GM12878 (cell line): ENCODE measurements at regions not wholly inside any gene's neighbourhood (a gene's known extent, or its start where the extent isn't known, plus 50 kb on each side); places are given as distances from the start of the nearest gene placed in this dataset.

Source experiments
- ATAC-seq: fragments of 200-7000 bp; cut with Tn5 transposase; 3 replicates; pipeline ENCODE4 v1.9.1; 2020; ENCODE audit warnings: mild to moderate bottlenecking, moderate library complexity
- BruUV-seq: library from RNA; stranded (reverse); fragments of 400-500 nt; replicated peaks from 2 replicates; lab custom pipeline; 2021; lab: Mats Ljungman, UMichigan
- CTCF ChIA-PET: fragments of 300-600 bp; sonication (Branson Sonifier 250); formaldehyde crosslinking; extraction: SDS; loops from one replicate; lab custom pipeline; 2021; ENCODE audit warnings: inconsistent platforms; lab: Yijun Ruan, JAX
- POLR2A ChIA-PET: fragments of 350-600 bp; formaldehyde crosslinking; extraction: SDS; loops from one replicate; lab custom pipeline; 2021; ENCODE audit warnings: inconsistent platforms; lab: Charles Lee
- RAD21 ChIA-PET: fragments of 300-600 bp; sonication (Branson Sonifier 250); formaldehyde crosslinking; loops from one replicate; lab custom pipeline; 2023; ENCODE audit warnings: antibody characterized with exemption; ENCODE audit not compliant: unreplicated experiment; lab: Charles Lee
- SMC1A ChIA-PET: fragments of 300-600 bp; sonication (Branson Sonifier 250); formaldehyde crosslinking; loops from one replicate; lab custom pipeline; 2023; ENCODE audit not compliant: unreplicated experiment, uncharacterized antibody; lab: Charles Lee
- DNase-seq: peaks from one replicate; pipeline ENCODE4 v3.0.0-alpha.2; 2011; ENCODE audit warnings: low read depth, low spot score
- FAIRE-seq: peaks from 3 replicates; lab custom pipeline; 2011; peaks lifted over from hg19 to GRCh38; lab: Jason Lieb, UNC
- H2AFZ ChIP-seq: 2 replicates; pipeline ENCODE4 v1.6.0; 2011; ENCODE audit warnings: low read depth, low read length, control low read depth; ENCODE audit not compliant: control insufficient read depth
- H3K27ac ChIP-seq: 2 replicates; pipeline ENCODE4 v1.5.1; 2011; ENCODE audit warnings: control low read depth; ENCODE audit not compliant: control insufficient read depth, insufficient read depth
- H3K27me3 ChIP-seq, 2 experiments: replicated peaks in 1 of 2; 2 replicates each; pipeline versions ENCODE4 v1.6.0 to v1.6.1; 2011; ENCODE audit warnings: low read length in 1 of 2; ENCODE audit not compliant: control insufficient read depth in 2 of 2, insufficient read depth in 2 of 2
- H3K36me3 ChIP-seq, 2 experiments: 2 replicates each; pipeline ENCODE4 v1.5.1; 2011; ENCODE audit warnings: low read length in 1 of 2; ENCODE audit not compliant: control insufficient read depth in 2 of 2, insufficient read depth in 2 of 2
- H3K4me1 ChIP-seq: 2 replicates; pipeline ENCODE4 v1.6.1; 2011; ENCODE audit warnings: mild to moderate bottlenecking, low read length, moderate library complexity, mixed read lengths; ENCODE audit not compliant: control insufficient read depth, insufficient read depth
- H3K4me2 ChIP-seq: 2 replicates; pipeline ENCODE4 v1.6.0; 2011; ENCODE audit warnings: control low read depth; ENCODE audit not compliant: control insufficient read depth, insufficient read depth
- H3K4me3 ChIP-seq: fragments of 200-600 bp; sonication (generic); 2 replicates; pipeline ENCODE4 v1.5.1; 2016
- H3K79me2 ChIP-seq: 2 replicates; pipeline ENCODE4 v1.6.0; 2011; ENCODE audit warnings: low read length; ENCODE audit not compliant: control insufficient read depth, insufficient read depth
- H3K9ac ChIP-seq: 2 replicates; pipeline ENCODE4 v1.8.0; 2011; ENCODE audit warnings: low read length, control low read depth, mixed read lengths; ENCODE audit not compliant: control insufficient read depth, insufficient read depth
- H3K9me3 ChIP-seq: replicated peaks from 3 replicates; pipeline ENCODE4 v1.5.1; 2011; ENCODE audit warnings: mild to moderate bottlenecking, low read length; ENCODE audit not compliant: control insufficient read depth, insufficient read depth
- H4K20me1 ChIP-seq: 2 replicates; pipeline ENCODE4 v1.6.0; 2011; ENCODE audit not compliant: control insufficient read depth, insufficient read depth
- ASH2L ChIP-seq: fragments of 300-600, 200-600 bp; sonication (generic); IDR thresholded peaks from 2 replicates; pipeline ENCODE4 v1.6.1; 2017; ENCODE audit warnings: low read depth, mild to moderate bottlenecking, borderline replicate concordance
- CBX5 ChIP-seq: sonication (generic); IDR thresholded peaks from 2 replicates; pipeline ENCODE4 v1.6.1; 2016; ENCODE audit warnings: low read depth, moderate library complexity, mild to moderate bottlenecking, inconsistent platforms
- CEBPB ChIP-seq, 2 experiments: fragments of 150-350 bp in 1 of 2; IDR thresholded peaks; 2 replicates each; pipeline ENCODE4 v1.6.1; 2012 to 2014; ENCODE audit warnings: low read depth in 2 of 2, low read length in 2 of 2, borderline replicate concordance in 1 of 2, inconsistent platforms in 1 of 2
- CREB1 ChIP-seq: IDR thresholded peaks from 2 replicates; pipeline ENCODE4 v1.6.1; 2012; ENCODE audit warnings: low read depth, mild to moderate bottlenecking, inconsistent platforms
- EED ChIP-seq: sonication (generic); IDR thresholded peaks from 2 replicates; pipeline ENCODE4 v1.6.1; 2016; ENCODE audit warnings: antibody characterized with exemption, low read depth
- ESRRA ChIP-seq: IDR thresholded peaks from 2 replicates; pipeline ENCODE4 v1.6.1; 2012; ENCODE audit warnings: mild to moderate bottlenecking, low read length, improper control_type of control experiment
- HDAC6 ChIP-seq: fragments of 200-600 bp; sonication (generic); IDR thresholded peaks from one replicate; pipeline ENCODE4 v1.8.0; 2017; ENCODE audit warnings: antibody characterized with exemption; ENCODE audit not compliant: unreplicated experiment
- HDGF ChIP-seq: fragments of 450-650 bp; IDR thresholded peaks from 2 replicates; pipeline ENCODE4 v1.6.1; 2016; ENCODE audit warnings: antibody characterized with exemption
- KDM1A ChIP-seq: fragments of 200-600 bp; sonication (generic); IDR thresholded peaks from 2 replicates; pipeline ENCODE4 v1.6.1; 2016; ENCODE audit warnings: borderline replicate concordance
- RAD51 ChIP-seq: fragments of 450-650 bp; IDR thresholded peaks from 2 replicates; pipeline ENCODE4 v1.6.1; 2016; ENCODE audit warnings: moderate library complexity, mild to moderate bottlenecking, inconsistent platforms
- RB1 ChIP-seq: fragments of 450-650 bp; formaldehyde crosslinking; IDR thresholded peaks from 2 replicates; pipeline ENCODE4 v1.6.1; 2017; ENCODE audit warnings: mild to moderate bottlenecking, borderline replicate concordance
- RUNX3 ChIP-seq: IDR thresholded peaks from 2 replicates; pipeline ENCODE4 v1.6.1; 2012; ENCODE audit warnings: low read length, inconsistent platforms
- SMARCA5 ChIP-seq: fragments of 450-650 bp; IDR thresholded peaks from 2 replicates; pipeline ENCODE4 v1.6.1; 2017; ENCODE audit warnings: mild to moderate bottlenecking
- SREBF1 ChIP-seq: IDR thresholded peaks from 2 replicates; pipeline ENCODE4 v1.6.1; 2012; ENCODE audit warnings: mild to moderate bottlenecking, low read length
- YY1 ChIP-seq: IDR thresholded peaks from 2 replicates; pipeline ENCODE4 v1.6.1; 2011; ENCODE audit warnings: low read depth, mild to moderate bottlenecking, low read length
- ZBED1 ChIP-seq: IDR thresholded peaks from 2 replicates; pipeline ENCODE4 v1.6.1; 2016; ENCODE audit warnings: borderline replicate concordance
- ZNF622 ChIP-seq: fragments of 450-650 bp; IDR thresholded peaks from 2 replicates; pipeline ENCODE4 v1.6.1; 2017; ENCODE audit warnings: mild to moderate bottlenecking, inconsistent platforms
- WGBS: methylation state at CpG from one replicate; pipeline ENCODE4 v1.1.6; 2016; ENCODE audit warnings: low lambda C conversion rate; ENCODE audit not compliant: insufficient replicate concordance, insufficient coverage; ENCODE audit errors: missing lambda C conversion rate; 5-methylcytosine and 5-hydroxymethylcytosine counted together
- in situ Hi-C: fragments of 300-500 bp; cut with MboI; formaldehyde crosslinking; loops from 9 replicates; pipeline ENCODE4 v1.14.3; 2018; ENCODE audit warnings: mixed read lengths
- intact Hi-C: fragments of 100-400 bp; cut with micrococcal nuclease; formaldehyde crosslinking; loops from one replicate; pipeline ENCODE4 v1.14.2; 2022; ENCODE audit not compliant: unreplicated experiment
- TF ChIP-seq, protein P1 (sequence below): IDR thresholded peaks from 2 replicates; pipeline ENCODE4 v1.6.1; 2011; ENCODE audit warnings: borderline replicate concordance, low read depth, mild to moderate bottlenecking, moderate library complexity, mixed read lengths, low read length; ENCODE audit not compliant: insufficient read depth; ENCODE audit errors: extremely low read length

DNA sequence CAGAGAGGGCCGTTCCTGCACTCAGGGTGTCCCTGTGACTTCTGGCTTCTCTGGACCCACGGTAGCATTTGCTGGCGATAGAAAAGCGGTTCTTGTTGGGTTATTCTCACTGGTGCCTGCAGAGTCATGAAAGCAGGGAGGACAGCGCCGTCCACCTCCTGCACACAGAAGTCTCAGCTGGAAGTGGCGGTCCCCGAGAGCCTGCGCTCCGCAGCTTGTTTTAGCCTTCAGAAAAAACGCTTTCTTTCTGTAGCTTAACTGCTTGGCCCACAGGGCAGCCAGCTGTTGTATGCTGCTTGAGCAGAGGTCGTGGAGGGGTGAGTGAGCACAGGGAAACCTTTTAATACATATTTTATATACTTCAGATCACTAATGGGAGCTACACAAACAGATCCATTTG, 400.7 kb upstream of the FAT1 start:
- Histone ChIP-seq H3K4me1 (no peaks in the 10 kb centered on the region), H3K27me3 (no peaks in the 10 kb centered on the region), H3K79me2 (no peaks in the 10 kb centered on the region), H3K27ac (no peak overlapping the region), H3K9ac (no peak overlapping the region), H2AFZ (no peak overlapping the region), H3K4me3 (no peak overlapping the region), H4K20me1 (no peaks in the 10 kb centered on the region), H3K9me3 (no peaks in the 10 kb centered on the region), H3K4me2 (no peak overlapping the region), H3K36me3 (no peaks in the 10 kb centered on the region)
- 46% methylated on average over 12 of the region's 12 CpGs for WGBS
- BruUV-seq = no TSS peak
- TF ChIP-seq, protein P1, sequence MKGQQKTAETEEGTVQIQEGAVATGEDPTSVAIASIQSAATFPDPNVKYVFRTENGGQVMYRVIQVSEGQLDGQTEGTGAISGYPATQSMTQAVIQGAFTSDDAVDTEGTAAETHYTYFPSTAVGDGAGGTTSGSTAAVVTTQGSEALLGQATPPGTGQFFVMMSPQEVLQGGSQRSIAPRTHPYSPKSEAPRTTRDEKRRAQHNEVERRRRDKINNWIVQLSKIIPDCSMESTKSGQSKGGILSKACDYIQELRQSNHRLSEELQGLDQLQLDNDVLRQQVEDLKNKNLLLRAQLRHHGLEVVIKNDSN = no peak
- TF ChIP-seq HDGF = no peak
- TF ChIP-seq CREB1 = no peak
- no peak for TF ChIP-seq KDM1A
- no peak for TF ChIP-seq RUNX3
- no peak for TF ChIP-seq ASH2L
- no peak for TF ChIP-seq SMARCA5
- ChIA-PET RAD21 (no interaction called here), SMC1A (interaction anchor here (1.4 kb wide), 1 partner anchor 10 kb away, joined by 3 read pairs; no protein-coding TSS in a partner anchor), CTCF (no interaction called here), POLR2A (no interaction called here)
- ATAC-seq = no peak
- in situ Hi-C loops (no loop called here), intact Hi-C loops (no loop called here)
- FAIRE-seq = no peak
- DNase-seq = no peak

DNA sequence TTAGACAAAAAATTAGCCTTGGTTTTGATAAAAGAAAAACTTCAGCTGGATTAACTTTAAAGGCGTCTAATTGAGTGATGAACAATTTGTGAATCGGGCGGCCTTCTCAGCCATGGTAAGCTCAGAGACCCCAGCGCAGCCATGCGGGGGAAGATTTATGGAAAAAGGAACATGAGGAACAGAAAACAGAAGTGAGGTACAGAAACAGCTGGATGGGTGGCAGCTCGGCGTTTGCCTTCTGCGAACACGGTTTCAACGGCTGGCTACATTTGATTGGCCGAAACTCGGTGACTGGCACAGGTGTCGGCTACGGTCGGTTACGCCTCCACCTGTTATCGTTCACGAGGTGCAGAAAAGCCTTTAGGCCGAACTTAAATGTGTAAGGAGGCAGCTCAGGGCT, 401.4 kb upstream of the FAT1 start:
- POLR2A ChIA-PET = no interaction called here
- RAD21 ChIA-PET = no interaction called here
- BruUV-seq = no TSS peak
- H3K36me3 ChIP-seq = no peaks in the 10 kb centered on the region
- DNase-seq = no peak
- in situ Hi-C loops (no loop called here), intact Hi-C loops (no loop called here)
- no peak overlapping the region for H3K4me2 ChIP-seq
- CTCF ChIA-PET = no interaction called here
- H2AFZ ChIP-seq = no peak overlapping the region
- no peaks in the 10 kb centered on the region for H3K27me3 ChIP-seq
- no peak for ATAC-seq
- no peaks in the 10 kb centered on the region for H4K20me1 ChIP-seq
- no peak overlapping the region for H3K27ac ChIP-seq
- 52% methylated on average over 19 of the region's 19 CpGs for WGBS
- H3K4me3 ChIP-seq = no peak overlapping the region
- no peak overlapping the region for H3K9ac ChIP-seq
- FAIRE-seq = no peak
- H3K79me2 ChIP-seq = no peaks in the 10 kb centered on the region
- SMC1A ChIA-PET = interaction anchor here (1.4 kb wide), 1 partner anchor 10 kb away, joined by 3 read pairs; no protein-coding TSS in a partner anchor
- H3K4me1 ChIP-seq = no peaks in the 10 kb centered on the region
- H3K9me3 ChIP-seq = no peaks in the 10 kb centered on the region
- TF ChIP-seq EED (no peak), ZBED1 (no peak), RAD51 (no peak), SREBF1 (no peak), ZNF622 (no peak), ESRRA (no peak), HDAC6 (no peak), RB1 (no peak), CBX5 (no peak), YY1 (no peak), CEBPB (IDR thresholded peaks at IDR 0.05; ENCODE audit: borderline replicate concordance in 1 of 2, low read depth in 2 of 2, low read length in 2 of 2) (no peak)
